AG09309 (cell line): ENCODE measurements at regions not wholly inside any gene's neighbourhood (a gene's known extent, or its start where the extent isn't known, plus 50 kb on each side); places are given as distances from the start of the nearest gene placed in this dataset.

Experiments used
- DNase-seq: peaks from one replicate; pipeline ENCODE4 v3.0.0-alpha.2; 2010; ENCODE audit warnings: low read depth
- H3K4me3 ChIP-seq: 2 replicates; pipeline ENCODE4 v1.5.1; 2011; ENCODE audit warnings: mild to moderate bottlenecking, low read depth, low read length, moderate library complexity; ENCODE audit not compliant: control insufficient read depth
- TF ChIP-seq, protein P1 (sequence below): IDR thresholded peaks from 2 replicates; pipeline ENCODE4 v1.5.1; 2011; ENCODE audit warnings: mild to moderate bottlenecking, low read depth, low read length, inconsistent platforms; ENCODE audit not compliant: insufficient read depth, control insufficient read depth; ENCODE audit errors: missing control alignments

DNA sequence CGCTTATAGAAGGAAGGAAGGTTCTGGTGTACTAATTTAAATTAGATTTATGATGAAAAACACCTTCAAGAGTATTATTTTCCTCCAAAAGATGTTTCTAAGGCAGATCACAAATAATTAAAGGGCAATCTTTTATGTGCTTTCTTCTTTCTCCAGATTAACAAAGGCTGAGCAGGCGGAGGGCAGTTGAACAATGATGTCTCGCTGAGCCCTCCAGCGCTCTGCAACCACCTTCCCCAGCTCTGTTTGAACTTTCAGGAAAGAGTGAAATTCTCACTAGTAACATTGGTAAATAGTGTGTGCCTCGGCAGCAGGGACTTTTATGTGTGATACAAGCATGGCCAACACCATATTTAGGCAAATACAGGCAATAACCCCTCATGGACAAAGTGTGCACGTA is 379.1 kb upstream of the MKI67 start:
- H3K4me3 ChIP-seq: no peak overlapping the region
- TF ChIP-seq, protein P1, sequence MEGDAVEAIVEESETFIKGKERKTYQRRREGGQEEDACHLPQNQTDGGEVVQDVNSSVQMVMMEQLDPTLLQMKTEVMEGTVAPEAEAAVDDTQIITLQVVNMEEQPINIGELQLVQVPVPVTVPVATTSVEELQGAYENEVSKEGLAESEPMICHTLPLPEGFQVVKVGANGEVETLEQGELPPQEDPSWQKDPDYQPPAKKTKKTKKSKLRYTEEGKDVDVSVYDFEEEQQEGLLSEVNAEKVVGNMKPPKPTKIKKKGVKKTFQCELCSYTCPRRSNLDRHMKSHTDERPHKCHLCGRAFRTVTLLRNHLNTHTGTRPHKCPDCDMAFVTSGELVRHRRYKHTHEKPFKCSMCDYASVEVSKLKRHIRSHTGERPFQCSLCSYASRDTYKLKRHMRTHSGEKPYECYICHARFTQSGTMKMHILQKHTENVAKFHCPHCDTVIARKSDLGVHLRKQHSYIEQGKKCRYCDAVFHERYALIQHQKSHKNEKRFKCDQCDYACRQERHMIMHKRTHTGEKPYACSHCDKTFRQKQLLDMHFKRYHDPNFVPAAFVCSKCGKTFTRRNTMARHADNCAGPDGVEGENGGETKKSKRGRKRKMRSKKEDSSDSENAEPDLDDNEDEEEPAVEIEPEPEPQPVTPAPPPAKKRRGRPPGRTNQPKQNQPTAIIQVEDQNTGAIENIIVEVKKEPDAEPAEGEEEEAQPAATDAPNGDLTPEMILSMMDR: no peak
- no peak for DNase-seq

DNA sequence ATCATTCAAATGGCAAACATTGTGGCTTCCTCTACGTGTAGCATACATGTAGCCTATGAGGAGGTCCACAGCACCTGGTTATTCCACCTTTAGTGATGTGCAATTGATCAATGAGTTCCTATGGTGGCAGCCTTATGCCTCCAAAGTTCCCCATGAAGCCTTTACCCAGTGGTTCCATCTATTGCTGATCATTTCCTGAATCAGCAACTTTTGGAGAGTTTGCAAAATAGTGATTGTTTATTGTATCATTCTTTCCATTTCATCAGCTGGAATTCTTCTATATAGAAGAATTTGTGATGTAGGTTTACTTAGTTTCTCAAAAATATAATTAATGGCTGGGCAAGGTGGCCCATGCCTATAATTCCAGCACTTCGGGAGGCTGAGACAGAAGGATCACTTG is 380.2 kb upstream of the MKI67 start:
- TF ChIP-seq, protein P1: no peak
- no peak overlapping the region for H3K4me3 ChIP-seq
- DNase-seq: no peak

DNA sequence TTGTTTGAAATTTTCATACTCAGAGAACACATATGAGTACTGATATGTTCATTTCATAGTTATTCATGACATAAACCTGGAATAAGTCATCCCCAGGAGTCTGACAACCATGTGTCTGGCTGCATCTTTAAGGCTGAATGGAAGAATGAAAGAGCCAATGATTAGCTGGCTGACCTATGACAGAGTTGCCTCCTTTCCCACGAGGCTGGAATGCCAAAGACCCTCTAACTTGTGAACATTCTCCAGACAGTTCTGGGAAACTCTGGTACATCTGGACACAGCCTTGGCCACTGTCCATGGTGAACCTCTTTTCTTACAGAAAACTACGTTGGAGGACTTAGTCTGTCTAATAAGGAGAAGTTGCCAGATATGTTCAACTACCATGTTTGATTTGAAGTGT is 380.8 kb upstream of the MKI67 start:
- H3K4me3 ChIP-seq: no peak overlapping the region
- DNase-seq: no peak
- TF ChIP-seq, protein P1: no peak

DNA sequence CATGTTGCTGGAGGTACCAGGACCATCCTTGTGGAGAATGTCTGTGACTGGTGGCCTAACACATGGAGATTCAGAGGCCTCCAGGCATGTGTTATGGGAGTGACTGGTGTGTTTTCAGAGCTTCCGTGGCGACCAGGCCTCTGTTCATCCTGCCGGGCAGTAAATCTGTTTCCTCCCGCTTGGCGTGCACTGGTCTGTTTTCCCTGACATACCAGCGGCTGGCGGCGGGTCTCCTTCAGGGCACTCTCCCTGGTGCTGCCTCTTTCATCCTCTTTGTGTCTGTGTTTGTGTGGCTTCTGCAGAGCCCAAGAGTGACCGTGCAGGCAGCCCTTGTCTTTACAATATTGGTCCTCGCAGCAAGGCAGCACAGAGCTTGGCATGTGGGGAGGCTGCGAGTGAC is 385.1 kb upstream of the MKI67 start:
- DNase-seq: no peak
- TF ChIP-seq, protein P1: no peak

DNA sequence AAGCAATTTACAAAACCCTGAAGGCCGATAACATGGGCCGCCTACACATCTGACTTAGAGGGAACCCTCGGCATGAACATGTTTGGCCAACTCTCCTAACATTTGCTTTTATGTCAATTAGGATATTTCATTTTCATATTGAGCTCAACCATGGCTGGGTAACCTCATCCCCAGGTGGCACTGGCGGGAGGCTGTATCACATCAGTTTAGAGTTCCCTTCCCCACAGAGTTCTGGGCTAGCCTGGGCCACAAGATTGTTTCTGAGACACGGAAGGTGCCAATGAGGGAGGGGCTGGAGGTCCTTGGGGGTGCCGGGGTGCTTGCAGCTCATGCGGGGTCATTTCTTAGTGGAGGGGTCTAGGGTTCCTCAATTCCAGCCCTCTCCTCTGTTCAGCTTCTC is 386.5 kb upstream of the MKI67 start:
- no peak for DNase-seq
- TF ChIP-seq, protein P1: no peak
- H3K4me3 ChIP-seq: no peak overlapping the region

More for the DNA sequence above, 385.1 kb upstream of the MKI67 start:
- H3K4me3 ChIP-seq: no peak overlapping the region

DNA sequence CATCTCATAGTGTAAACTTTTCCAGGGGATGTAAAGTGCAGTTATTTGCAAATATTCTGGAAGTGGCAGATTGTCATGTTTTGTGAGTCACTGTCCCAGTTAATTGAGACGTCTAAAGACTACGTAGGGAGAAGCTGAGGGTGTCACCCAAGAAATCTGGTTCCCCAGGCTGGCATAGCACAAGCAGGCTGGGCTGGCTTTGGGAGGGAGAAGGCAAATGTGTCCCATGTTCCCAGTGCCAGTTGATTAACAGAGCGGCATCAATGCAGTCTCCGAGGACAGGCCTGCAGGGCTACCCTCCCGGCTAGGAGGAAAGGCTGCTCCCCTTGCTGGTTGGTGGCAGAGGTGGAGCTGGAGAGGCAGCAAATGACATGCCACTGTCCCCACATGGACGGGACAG is 388.3 kb upstream of the MKI67 start:
- H3K4me3 ChIP-seq: no peak overlapping the region
- TF ChIP-seq, protein P1: no peak
- no peak for DNase-seq

DNA sequence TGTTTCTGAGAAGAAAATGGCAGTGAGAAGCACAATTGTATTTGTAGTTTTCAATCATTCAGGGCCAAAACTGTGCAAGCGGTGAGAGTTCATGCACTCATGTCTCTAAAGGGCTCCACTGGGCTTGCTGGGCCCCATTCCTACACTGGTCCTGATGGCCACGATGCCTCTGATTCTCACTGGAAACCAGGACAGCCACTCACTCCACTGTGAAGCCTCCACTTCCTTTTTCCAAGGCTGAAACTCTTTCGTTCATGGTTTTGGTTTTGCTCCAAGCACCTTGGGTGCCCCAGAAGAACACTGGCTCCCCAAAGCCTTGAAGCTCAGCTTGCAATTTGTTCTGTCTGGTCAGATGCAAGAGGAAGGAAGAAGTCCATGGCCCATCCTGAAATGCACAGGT is 390.0 kb upstream of the MKI67 start:
- TF ChIP-seq, protein P1: no peak
- no peak for DNase-seq
- H3K4me3 ChIP-seq: no peak overlapping the region
